CD4-positive, alpha-beta T cell (primary cell): ENCODE measurements at regions not wholly inside any gene's neighbourhood (a gene's known extent, or its start where the extent isn't known, plus 50 kb on each side); places are given as distances from the start of the nearest gene placed in this dataset.

ENCODE experiments used
- ATAC-seq: fragments of 200-7000 bp; cut with Tn5 transposase; one replicate; pipeline ENCODE4 v1.10.0; 2022; ENCODE audit warnings: mild to moderate bottlenecking; ENCODE audit not compliant: poor library complexity
- CTCF ChIA-PET: fragments of 350-600 bp; sonication (Branson Sonifier 250); formaldehyde crosslinking; loops from one replicate; lab custom pipeline; 2021; ENCODE audit warnings: antibody characterized with exemption, inconsistent platforms; lab: Charles Lee
- POLR2A ChIA-PET: fragments of 350-600 bp; sonication (Branson Sonifier 250); formaldehyde crosslinking; loops from one replicate; lab custom pipeline; 2021; ENCODE audit warnings: antibody characterized with exemption, inconsistent platforms; lab: Charles Lee
- DNase-seq, 14 experiments: peaks; one replicate each; pipeline ENCODE4 v3.0.0-alpha.2; 2013 to 2020; ENCODE audit warnings: mixed read lengths in 2 of 14
- H3K27ac ChIP-seq, 2 donors: one replicate each; pipeline versions ENCODE4 v1.5.1 to v1.7.0; 2013; ENCODE audit warnings: low read length in 2 of 2, low read depth in 1 of 2, mild to moderate bottlenecking in 1 of 2
- H3K27me3 ChIP-seq, 2 experiments: 1 replicate in 1 of 2; 2 replicates in 1 of 2; pipeline versions ENCODE4 v1.6.1 to v1.7.0; 2013; ENCODE audit warnings: low read length in 2 of 2, control low read depth in 1 of 2, mild to moderate bottlenecking in 1 of 2, moderate library complexity in 1 of 2; ENCODE audit not compliant: insufficient read depth in 2 of 2, control insufficient read depth in 1 of 2
- H3K36me3 ChIP-seq: one replicate; pipeline ENCODE4 v1.6.1; 2013; ENCODE audit warnings: low read length, control low read depth; ENCODE audit not compliant: insufficient read depth
- H3K4me1 ChIP-seq: one replicate; pipeline ENCODE4 v1.6.1; 2013; ENCODE audit warnings: low read length, control low read depth; ENCODE audit not compliant: insufficient read depth
- H3K4me3 ChIP-seq: one replicate; pipeline ENCODE4 v1.5.1; 2013; ENCODE audit warnings: mild to moderate bottlenecking, low read length, moderate library complexity
- H3K9me3 ChIP-seq, 2 experiments: 1 replicate in 1 of 2; 2 replicates in 1 of 2; pipeline versions ENCODE4 v1.6.1 to v1.7.0; 2013; ENCODE audit warnings: low read length in 2 of 2, mild to moderate bottlenecking in 2 of 2, control low read depth in 1 of 2, moderate library complexity in 1 of 2; ENCODE audit not compliant: control insufficient read depth in 1 of 2, insufficient read depth in 1 of 2
- H3K27ac Mint-ChIP-seq: one replicate; pipeline ENCODE4 v1.8.0; 2020; ENCODE audit warnings: mixed read lengths
- H3K27me3 Mint-ChIP-seq: one replicate; pipeline ENCODE4 v1.8.0; 2021; ENCODE audit warnings: mixed read lengths
- H3K36me3 Mint-ChIP-seq: one replicate; pipeline ENCODE4 v1.8.0; 2021; ENCODE audit warnings: low read depth, mixed read lengths
- H3K4me1 Mint-ChIP-seq: one replicate; pipeline ENCODE4 v1.8.0; 2021; ENCODE audit warnings: low read depth, mixed read lengths
- H3K4me3 Mint-ChIP-seq: one replicate; pipeline ENCODE4 v1.8.0; 2020; ENCODE audit warnings: mild to moderate bottlenecking, mixed read lengths
- H3K9me3 Mint-ChIP-seq: one replicate; pipeline ENCODE4 v1.8.0; 2020; ENCODE audit warnings: mixed read lengths
- intact Hi-C, 2 experiments: fragments of 100-400 bp; cut with DNase I in 1 of 2; cut with micrococcal nuclease in 1 of 2; formaldehyde crosslinking; loops; one replicate each; pipeline versions ENCODE4 v1.15.1 to v1.9.0; 2023 to 2025; cut with DNase I, micrococcal nuclease
- TF ChIP-seq, protein P1 (sequence below): fragments of 200-600 bp; IDR thresholded peaks from one replicate; pipeline ENCODE4 v1.8.0; 2022; ENCODE audit warnings: antibody characterized with exemption, mild to moderate bottlenecking

DNA sequence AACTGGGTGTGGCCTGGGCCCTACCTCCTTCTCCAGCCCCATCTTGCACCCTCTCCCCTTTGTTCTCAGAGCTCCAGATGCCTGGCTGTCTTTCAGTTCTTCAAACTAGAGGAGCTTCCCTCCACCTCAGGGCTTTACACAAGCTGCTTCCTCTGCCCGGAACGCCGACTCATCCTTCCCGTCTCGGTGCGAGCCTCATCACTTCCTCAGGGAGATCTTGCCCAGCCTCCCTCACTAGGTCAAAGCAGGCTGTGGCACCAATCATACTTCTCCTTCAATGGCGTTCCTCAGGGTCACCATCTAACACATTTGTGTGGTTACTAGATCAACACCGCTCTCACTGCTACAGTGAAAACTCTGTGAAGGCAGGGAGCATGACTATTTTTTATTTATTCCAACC is 56.2 kb upstream of the ZSWIM6 start:
- peak; percentile 20 for ATAC-seq
- POLR2A ChIA-PET: no interaction called here

DNA sequence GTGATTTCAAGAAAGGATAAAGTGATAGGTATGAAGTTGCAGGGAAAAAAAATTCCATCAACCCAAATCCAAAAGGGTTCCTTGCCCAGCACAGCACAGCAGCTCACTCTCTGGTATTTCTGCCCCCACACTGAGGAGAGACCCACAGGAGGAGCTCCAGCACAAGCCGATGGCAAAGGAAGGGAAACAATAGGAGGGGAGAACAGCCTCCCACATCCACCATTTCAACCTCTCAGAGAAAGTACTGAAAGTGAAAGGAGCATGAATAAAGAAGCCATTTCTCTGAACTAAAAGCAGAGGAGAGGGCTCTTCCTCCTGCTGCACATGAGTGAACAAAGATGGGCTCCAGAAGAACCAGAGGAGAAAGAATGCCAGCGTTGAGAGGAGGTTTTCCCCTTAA is 54.9 kb upstream of the ZSWIM6 start:
- Mint-ChIP-seq H3K4me1 (peaks cover 18% of the 10 kb centered on the region), H3K9me3 (no peaks in the 10 kb centered on the region), H3K4me3 (peak overlapping the region; percentile 26), H3K27me3 (no peaks in the 10 kb centered on the region), H3K36me3 (no peaks in the 10 kb centered on the region), H3K27ac (peak overlapping the region; percentile 43)
- DNase-seq (peak in 4 of 14 experiments; percentile 14 to 44 (median 36)), ATAC-seq (peak; percentile 21)
- Histone ChIP-seq H3K4me3 (peak overlapping the region; percentile 20), H3K9me3 (no peaks in the 10 kb centered on the region), H3K27me3 (no peaks in the 10 kb centered on the region), H3K36me3 (no peaks in the 10 kb centered on the region), H3K27ac (no peak overlapping the region), H3K4me1 (peaks cover 30% of the 10 kb centered on the region)
- intact Hi-C loops: loop anchor here in 1 of 2 experiments (5.0 kb wide), 1 partner anchor 380 kb away; no protein-coding TSS in a partner anchor
- ChIA-PET POLR2A (interaction anchor here (0.7 kb wide), 1 partner anchor 54 kb away, joined by 3 read pairs; the partner anchor contains the start of gene ZSWIM6), CTCF (interaction anchor here (0.6 to 1.3 kb wide), 4 partner anchors 19 to 163 kb away, joined by 3 to 4 read pairs (median 4); no protein-coding TSS in a partner anchor)
- TF ChIP-seq, protein P1, sequence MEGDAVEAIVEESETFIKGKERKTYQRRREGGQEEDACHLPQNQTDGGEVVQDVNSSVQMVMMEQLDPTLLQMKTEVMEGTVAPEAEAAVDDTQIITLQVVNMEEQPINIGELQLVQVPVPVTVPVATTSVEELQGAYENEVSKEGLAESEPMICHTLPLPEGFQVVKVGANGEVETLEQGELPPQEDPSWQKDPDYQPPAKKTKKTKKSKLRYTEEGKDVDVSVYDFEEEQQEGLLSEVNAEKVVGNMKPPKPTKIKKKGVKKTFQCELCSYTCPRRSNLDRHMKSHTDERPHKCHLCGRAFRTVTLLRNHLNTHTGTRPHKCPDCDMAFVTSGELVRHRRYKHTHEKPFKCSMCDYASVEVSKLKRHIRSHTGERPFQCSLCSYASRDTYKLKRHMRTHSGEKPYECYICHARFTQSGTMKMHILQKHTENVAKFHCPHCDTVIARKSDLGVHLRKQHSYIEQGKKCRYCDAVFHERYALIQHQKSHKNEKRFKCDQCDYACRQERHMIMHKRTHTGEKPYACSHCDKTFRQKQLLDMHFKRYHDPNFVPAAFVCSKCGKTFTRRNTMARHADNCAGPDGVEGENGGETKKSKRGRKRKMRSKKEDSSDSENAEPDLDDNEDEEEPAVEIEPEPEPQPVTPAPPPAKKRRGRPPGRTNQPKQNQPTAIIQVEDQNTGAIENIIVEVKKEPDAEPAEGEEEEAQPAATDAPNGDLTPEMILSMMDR: no peak

More for the DNA sequence above, 56.2 kb upstream of the ZSWIM6 start:
- TF ChIP-seq, protein P1: no peak
- Mint-ChIP-seq H3K27me3 (no peaks in the 10 kb centered on the region), H3K9me3 (no peaks in the 10 kb centered on the region), H3K27ac (no peak overlapping the region), H3K4me1 (peaks cover 18% of the 10 kb centered on the region), H3K36me3 (no peaks in the 10 kb centered on the region), H3K4me3 (no peak overlapping the region)
- peak in 4 of 14 experiments; percentile 28 to 69 (median 50) for DNase-seq
- intact Hi-C loops: loop anchor here in 1 of 2 experiments (5.0 kb wide), 1 partner anchor 381 kb away; no protein-coding TSS in a partner anchor
- Histone ChIP-seq H3K4me3 (no peak overlapping the region), H3K27ac (no peak overlapping the region), H3K4me1 (peaks cover 30% of the 10 kb centered on the region), H3K27me3 (no peaks in the 10 kb centered on the region), H3K36me3 (no peaks in the 10 kb centered on the region), H3K9me3 (no peaks in the 10 kb centered on the region)
- CTCF ChIA-PET: no interaction called here

DNA sequence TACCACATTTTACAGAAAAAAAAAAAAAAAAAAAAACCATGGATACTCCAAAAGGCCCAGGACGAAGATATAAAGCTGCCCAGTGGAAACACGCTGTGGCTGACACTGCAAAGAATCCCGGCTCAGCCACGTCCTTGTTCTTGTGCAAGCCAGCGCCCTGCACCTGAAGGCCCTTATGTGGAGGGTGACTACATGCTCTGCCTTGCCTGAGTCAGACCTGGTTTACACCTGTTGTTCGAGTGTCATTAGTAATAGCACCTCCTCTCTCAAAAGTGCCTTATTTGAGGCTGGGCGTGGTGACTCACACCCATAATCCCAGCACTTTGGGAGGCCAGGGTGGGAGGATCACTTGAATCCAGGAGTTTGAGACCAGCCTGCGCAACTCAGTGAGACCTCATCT is 54.3 kb upstream of the ZSWIM6 start:
- POLR2A ChIA-PET: interaction anchor here (0.6 to 0.7 kb wide), 2 partner anchors 54 to 116 kb away, joined by 3 read pairs; partner anchors contain the start of genes SMIM15 and ZSWIM6
- Mint-ChIP-seq H3K36me3 (no peaks in the 10 kb centered on the region), H3K27me3 (no peaks in the 10 kb centered on the region), H3K4me1 (peaks cover 18% of the 10 kb centered on the region), H3K4me3 (no peak overlapping the region), H3K27ac (peak overlapping the region; percentile 43), H3K9me3 (no peaks in the 10 kb centered on the region)
- intact Hi-C loops: loop anchor here in 1 of 2 experiments (5.0 kb wide), 1 partner anchor 380 kb away; no protein-coding TSS in a partner anchor
- ATAC-seq: no peak
- Histone ChIP-seq H3K27me3 (no peaks in the 10 kb centered on the region), H3K4me1 (peaks cover 30% of the 10 kb centered on the region), H3K4me3 (no peak overlapping the region), H3K27ac (no peak overlapping the region), H3K9me3 (no peaks in the 10 kb centered on the region), H3K36me3 (no peaks in the 10 kb centered on the region)
- CTCF ChIA-PET: interaction anchor here (0.6 to 1.3 kb wide), 4 partner anchors 18 to 163 kb away, joined by 3 to 4 read pairs (median 4); no protein-coding TSS in a partner anchor
- DNase-seq: no peak
- TF ChIP-seq, protein P1: no peak
